Brain microvascular endothelial cell (primary cell): ENCODE measurements at regions not wholly inside any gene's neighbourhood (a gene's known extent, or its start where the extent isn't known, plus 50 kb on each side); places are given as distances from the start of the nearest gene placed in this dataset.

Source experiments
- DNase-seq: peaks from one replicate; pipeline ENCODE4 v3.0.0-alpha.2; 2020
- H3K27ac ChIP-seq: fragments of 250-450 bp; sonication (Bioruptor Pico); 2 replicates; pipeline ENCODE4 v1.5.1; 2020; ENCODE audit warnings: mild to moderate bottlenecking, moderate library complexity
- H3K27me3 ChIP-seq: fragments of 250-450 bp; sonication (Bioruptor Pico); replicated peaks from 2 replicates; pipeline ENCODE4 v1.5.1; 2020; ENCODE audit warnings: mild to moderate bottlenecking
- H3K36me3 ChIP-seq: fragments of 250-450 bp; sonication (Bioruptor Pico); replicated peaks from 2 replicates; pipeline ENCODE4 v1.5.1; 2020; ENCODE audit warnings: mild to moderate bottlenecking
- H3K4me3 ChIP-seq: 2 replicates; pipeline ENCODE4 v1.5.1; 2011; ENCODE audit warnings: low read depth, mild to moderate bottlenecking, control low read depth, low read length, moderate library complexity
- CTCF ChIP-seq: IDR thresholded peaks from 2 replicates; pipeline ENCODE4 v1.5.1; 2011; ENCODE audit warnings: low read depth, mild to moderate bottlenecking, moderate library complexity, low read length, control low read depth, inconsistent platforms; ENCODE audit errors: missing control alignments
- in situ Hi-C: cut with HindIII; loops from 2 replicates; pipeline ENCODE4 v1.10.0; 2017; ENCODE audit warnings: low sequenced_read_pairs, low pct_ligation_motif_present

DNA sequence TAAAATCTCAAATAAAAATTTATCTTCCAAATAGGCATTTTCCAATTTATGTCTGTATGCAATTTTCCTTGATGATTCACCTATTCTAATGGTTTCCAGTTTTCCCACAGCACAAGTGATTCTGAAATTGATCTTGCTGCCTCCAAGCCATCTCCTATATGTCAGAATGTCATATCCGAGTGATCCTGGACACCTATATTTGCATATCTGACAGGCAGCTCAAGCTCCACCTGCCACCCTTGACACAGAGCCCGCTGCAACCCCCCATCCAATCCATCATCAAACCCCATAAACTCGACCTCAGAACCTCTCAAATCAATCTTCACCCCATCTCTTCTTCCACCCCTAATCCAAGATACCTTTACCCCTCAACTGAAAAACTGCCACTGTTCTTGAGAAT, 579.5 kb downstream of the EPHB1 start:
- H3K27ac ChIP-seq: no peak overlapping the region
- H3K4me3 ChIP-seq: no peak overlapping the region
- no peaks in the 10 kb centered on the region for H3K27me3 ChIP-seq
- H3K36me3 ChIP-seq: no peaks in the 10 kb centered on the region
- DNase-seq: no peak
- TF ChIP-seq CTCF: no peak
- in situ Hi-C loops: no loop called here

GRCh38 chr3:135382188-135382587, 583.3 kb upstream of the PPP2R3A start:
- no peaks in the 10 kb centered on the region for H3K36me3 ChIP-seq
- H3K27ac ChIP-seq: no peak overlapping the region
- no peak for TF ChIP-seq CTCF
- H3K27me3 ChIP-seq: no peaks in the 10 kb centered on the region
- H3K4me3 ChIP-seq: no peak overlapping the region
- no peak for DNase-seq
- in situ Hi-C loops: no loop called here

DNA sequence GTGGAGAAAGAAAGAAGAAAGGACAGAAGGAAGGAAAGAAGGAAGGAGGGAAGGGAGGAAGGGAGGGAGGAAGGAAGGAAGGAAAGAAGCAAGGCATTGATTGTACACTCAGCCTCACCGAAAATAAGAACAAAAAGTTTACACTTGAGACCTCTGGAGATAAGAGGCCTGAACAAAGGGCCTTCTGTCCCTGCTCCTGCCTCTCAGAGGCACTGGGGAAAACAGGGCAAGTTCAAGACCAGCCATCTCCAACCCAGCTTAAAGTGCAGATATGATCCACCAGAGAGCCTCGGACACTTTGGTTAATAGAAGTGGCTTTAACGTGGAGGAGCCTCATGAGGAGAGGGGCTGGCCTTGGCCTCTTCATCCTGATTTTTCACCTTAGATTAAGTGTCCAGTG, 582.9 kb upstream of the PPP2R3A start:
- Histone ChIP-seq H3K27ac (no peak overlapping the region), H3K4me3 (no peak overlapping the region), H3K36me3 (no peaks in the 10 kb centered on the region), H3K27me3 (no peaks in the 10 kb centered on the region)
- in situ Hi-C loops: no loop called here
- no peak for TF ChIP-seq CTCF
- no peak for DNase-seq

DNA sequence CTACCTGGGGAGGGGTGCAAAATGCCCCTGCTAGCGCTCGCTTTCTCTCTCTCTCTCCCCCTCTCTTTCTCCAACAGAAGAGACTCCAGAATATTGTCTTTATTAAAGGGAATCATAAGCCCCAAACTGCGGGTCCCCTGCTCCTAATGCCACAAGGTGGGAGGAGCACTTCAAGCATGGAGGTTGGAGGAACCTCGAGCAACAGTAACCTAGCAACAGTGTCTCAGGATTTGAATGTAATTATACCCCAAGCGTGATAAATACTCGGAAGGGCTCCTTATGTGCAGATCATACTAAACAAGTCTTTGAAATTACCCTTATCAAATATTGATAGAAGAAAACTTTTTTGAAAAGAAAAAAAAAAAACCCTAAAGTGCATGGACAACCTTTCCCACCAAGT, 582.2 kb upstream of the PPP2R3A start:
- no peak for TF ChIP-seq CTCF
- H3K4me3 ChIP-seq: no peak overlapping the region
- no peaks in the 10 kb centered on the region for H3K27me3 ChIP-seq
- in situ Hi-C loops: no loop called here
- no peaks in the 10 kb centered on the region for H3K36me3 ChIP-seq
- no peak for DNase-seq
- no peak overlapping the region for H3K27ac ChIP-seq

- no peak for DNase-seq
- H3K27me3 ChIP-seq: no peaks in the 10 kb centered on the region
- in situ Hi-C loops: no loop called here
- no peaks in the 10 kb centered on the region for H3K36me3 ChIP-seq
- no peak overlapping the region for H3K27ac ChIP-seq
- no peak overlapping the region for H3K4me3 ChIP-seq
- no peak for TF ChIP-seq CTCF
Measured at GRCh38 chr3:135392151-135392550, 573.4 kb upstream of the PPP2R3A start.

GRCh38 chr3:135393159-135393558, 572.4 kb upstream of the PPP2R3A start:
- no peaks in the 10 kb centered on the region for H3K36me3 ChIP-seq
- TF ChIP-seq CTCF: no peak
- H3K4me3 ChIP-seq: no peak overlapping the region
- DNase-seq: no peak
- in situ Hi-C loops: no loop called here
- no peaks in the 10 kb centered on the region for H3K27me3 ChIP-seq
- H3K27ac ChIP-seq: no peak overlapping the region
